Mesendoderm (in vitro differentiated cells): ENCODE measurements at regions not wholly inside any gene's neighbourhood (a gene's known extent, or its start where the extent isn't known, plus 50 kb on each side); places are given as distances from the start of the nearest gene placed in this dataset.
A peak's percentile ranks its signal among the peaks of the same experiment; 100 is the strongest.

Experiments
- DNase-seq: peaks from one replicate; pipeline ENCODE4 v3.0.0; 2013
- H2AK5ac ChIP-seq: 2 replicates; pipeline ENCODE4 v1.6.1; 2013; ENCODE audit warnings: low read length, inconsistent platforms
- H2BK120ac ChIP-seq: 2 replicates; pipeline ENCODE4 v1.6.1; 2013; ENCODE audit warnings: low read depth, mild to moderate bottlenecking, low read length, moderate library complexity, mixed read lengths
- H2BK15ac ChIP-seq: replicated peaks from 2 replicates; pipeline ENCODE4 v1.6.1; 2013; ENCODE audit warnings: low read depth, mild to moderate bottlenecking, moderate library complexity
- H2BK5ac ChIP-seq: 2 replicates; pipeline ENCODE4 v1.6.1; 2013; ENCODE audit warnings: low read length, inconsistent platforms
- H3K18ac ChIP-seq: 2 replicates; pipeline ENCODE4 v1.6.1; 2013; ENCODE audit warnings: mild to moderate bottlenecking, low read length, mixed read lengths
- H3K23ac ChIP-seq: one replicate; pipeline ENCODE4 v1.6.1; 2013; ENCODE audit warnings: low read length
- H3K27ac ChIP-seq: 2 replicates; pipeline ENCODE4 v1.5.1; 2013; ENCODE audit warnings: low read depth, mild to moderate bottlenecking, inconsistent platforms, low read length, moderate library complexity
- H3K27me3 ChIP-seq: 2 replicates; pipeline ENCODE4 v1.6.1; 2013; ENCODE audit warnings: low read length, control low read depth, mild to moderate bottlenecking, inconsistent platforms; ENCODE audit not compliant: insufficient read depth, poor library complexity
- H3K36me3 ChIP-seq: 2 replicates; pipeline ENCODE4 v1.6.1; 2013; ENCODE audit warnings: low read length, inconsistent platforms; ENCODE audit not compliant: control insufficient read depth, insufficient read depth
- H3K4ac ChIP-seq: one replicate; pipeline ENCODE4 v1.6.1; 2013; ENCODE audit warnings: low read depth, mild to moderate bottlenecking, low read length, moderate library complexity
- H3K4me1 ChIP-seq: 2 replicates; pipeline ENCODE4 v1.6.1; 2013; ENCODE audit warnings: low read depth, low read length, inconsistent platforms; ENCODE audit not compliant: control insufficient read depth
- H3K4me2 ChIP-seq: 2 replicates; pipeline ENCODE4 v1.6.1; 2013; ENCODE audit warnings: low read length
- H3K4me3 ChIP-seq: 2 replicates; pipeline ENCODE4 v1.5.1; 2013; ENCODE audit warnings: mild to moderate bottlenecking, low read length
- H3K56ac ChIP-seq: one replicate; pipeline ENCODE4 v1.6.1; 2013; ENCODE audit warnings: low read length
- H3K79me1 ChIP-seq: 2 replicates; pipeline ENCODE4 v1.6.1; 2013; ENCODE audit warnings: low read length, inconsistent platforms
- H3K79me2 ChIP-seq: 2 replicates; pipeline ENCODE4 v1.6.1; 2013; ENCODE audit warnings: mild to moderate bottlenecking, low read length; ENCODE audit not compliant: control insufficient read depth, insufficient read depth
- H3K9ac ChIP-seq: 2 replicates; pipeline ENCODE4 v1.6.1; 2013; ENCODE audit warnings: low read length, inconsistent platforms
- H4K5ac ChIP-seq: one replicate; pipeline ENCODE4 v1.6.1; 2013; ENCODE audit warnings: low read length
- H4K8ac ChIP-seq: one replicate; pipeline ENCODE4 v1.6.1; 2013; ENCODE audit warnings: low read depth, mild to moderate bottlenecking, control low read depth, low read length, moderate library complexity
- WGBS: extraction: QIAGEN DNeasy Blood & Tissue Kit; methylation state at CpG from one replicate; pipeline ENCODE4 v1.1.7; 2013; ENCODE audit warnings: low lambda C conversion rate, missing lambda C conversion rate; ENCODE audit not compliant: insufficient coverage; ENCODE audit errors: extremely low coverage; 5-methylcytosine and 5-hydroxymethylcytosine counted together

- Histone ChIP-seq H3K9ac (no peak overlapping the region), H3K36me3 (no peaks in the 10 kb centered on the region), H3K4me2 (no peak overlapping the region), H4K8ac (no peak overlapping the region), H2BK5ac (no peak overlapping the region), H3K79me1 (no peaks in the 10 kb centered on the region), H2BK15ac (no peak overlapping the region), H3K18ac (no peak overlapping the region), H3K4ac (no peak overlapping the region), H3K79me2 (no peaks in the 10 kb centered on the region), H2AK5ac (no peak overlapping the region), H2BK120ac (no peak overlapping the region), H3K56ac (no peak overlapping the region), H3K27ac (no peak overlapping the region), H4K5ac (no peak overlapping the region), H3K4me1 (no peaks in the 10 kb centered on the region), H3K27me3 (no peaks in the 10 kb centered on the region), H3K23ac (no peak overlapping the region), H3K4me3 (no peak overlapping the region)
- WGBS, result no CpG with 5 or more reads among the region's 3 CpGs
- DNase-seq, result peak; percentile 5
These were observed 63.3 kb upstream of the ARX start for GRCh38 chrX:25079020-25079419.

- H3K4me2 ChIP-seq, result no peak overlapping the region
- no CpG with 5 or more reads among the region's 9 CpGs for WGBS
These were observed 61.3 kb upstream of the ARX start for GRCh38 chrX:25076941-25077500.

GRCh38 chrX:25072247-25072646 is 56.5 kb upstream of the ARX start:
- H2BK15ac ChIP-seq, result no peak overlapping the region
- no peak overlapping the region for H3K27ac ChIP-seq
- no peak overlapping the region for H3K56ac ChIP-seq
- no peaks in the 10 kb centered on the region for H3K79me1 ChIP-seq
- no peak overlapping the region for H3K4me3 ChIP-seq
- H2BK5ac ChIP-seq, result no peak overlapping the region
- no peaks in the 10 kb centered on the region for H3K79me2 ChIP-seq
- no peaks in the 10 kb centered on the region for H3K36me3 ChIP-seq
- DNase-seq, result no peak
- no peak overlapping the region for H3K4ac ChIP-seq
- H3K27me3 ChIP-seq, result no peaks in the 10 kb centered on the region
- no peak overlapping the region for H3K23ac ChIP-seq
- no peak overlapping the region for H3K4me2 ChIP-seq
- no peak overlapping the region for H4K5ac ChIP-seq
- H3K18ac ChIP-seq, result no peak overlapping the region
- H3K4me1 ChIP-seq, result no peaks in the 10 kb centered on the region
- H2BK120ac ChIP-seq, result no peak overlapping the region
- H2AK5ac ChIP-seq, result no peak overlapping the region
- no peak overlapping the region for H3K9ac ChIP-seq
- H4K8ac ChIP-seq, result no peak overlapping the region

More at GRCh38 chrX:25076941-25077500, 61.3 kb upstream of the ARX start:
- no peak for DNase-seq
- Histone ChIP-seq H4K8ac (no peak overlapping the region), H3K79me1 (no peaks in the 10 kb centered on the region), H3K18ac (no peak overlapping the region), H3K4ac (no peak overlapping the region), H2BK5ac (no peak overlapping the region), H4K5ac (no peak overlapping the region), H3K4me3 (no peak overlapping the region), H3K56ac (no peak overlapping the region), H3K23ac (no peak overlapping the region), H3K27ac (no peak overlapping the region), H2BK120ac (no peak overlapping the region), H3K9ac (no peak overlapping the region), H3K27me3 (no peaks in the 10 kb centered on the region), H2BK15ac (no peak overlapping the region), H3K4me1 (no peaks in the 10 kb centered on the region), H3K36me3 (no peaks in the 10 kb centered on the region), H3K79me2 (no peaks in the 10 kb centered on the region), H2AK5ac (no peak overlapping the region)

GRCh38 chrX:25070038-25070437 is 54.3 kb upstream of the ARX start:
- Histone ChIP-seq H3K79me1 (no peaks in the 10 kb centered on the region), H2BK5ac (no peak overlapping the region), H3K27ac (no peak overlapping the region), H3K36me3 (no peaks in the 10 kb centered on the region), H3K79me2 (no peaks in the 10 kb centered on the region), H3K56ac (no peak overlapping the region), H4K5ac (no peak overlapping the region), H3K9ac (no peak overlapping the region), H3K4me3 (no peak overlapping the region), H3K27me3 (no peaks in the 10 kb centered on the region), H2BK120ac (no peak overlapping the region), H3K18ac (no peak overlapping the region), H2AK5ac (no peak overlapping the region), H3K4me2 (no peak overlapping the region), H3K23ac (no peak overlapping the region), H3K4ac (no peak overlapping the region), H4K8ac (no peak overlapping the region), H2BK15ac (no peak overlapping the region), H3K4me1 (no peaks in the 10 kb centered on the region)
- DNase-seq, result no peak
- no CpG with 5 or more reads among the region's 1 CpG for WGBS

- no peak overlapping the region for H3K56ac ChIP-seq
- H3K27me3 ChIP-seq, result no peaks in the 10 kb centered on the region
- H3K9ac ChIP-seq, result no peak overlapping the region
- H2AK5ac ChIP-seq, result no peak overlapping the region
- H2BK120ac ChIP-seq, result no peak overlapping the region
- H3K4me1 ChIP-seq, result no peaks in the 10 kb centered on the region
- no peak overlapping the region for H3K4ac ChIP-seq
- no peak overlapping the region for H3K23ac ChIP-seq
- H3K18ac ChIP-seq, result no peak overlapping the region
- H2BK15ac ChIP-seq, result no peak overlapping the region
- DNase-seq, result no peak
- H3K79me1 ChIP-seq, result no peaks in the 10 kb centered on the region
- no CpG with 5 or more reads among the region's 2 CpGs for WGBS
- no peak overlapping the region for H3K27ac ChIP-seq
- H3K4me2 ChIP-seq, result no peak overlapping the region
- no peaks in the 10 kb centered on the region for H3K36me3 ChIP-seq
- H4K8ac ChIP-seq, result no peak overlapping the region
- H3K79me2 ChIP-seq, result no peaks in the 10 kb centered on the region
- H3K4me3 ChIP-seq, result no peak overlapping the region
- H4K5ac ChIP-seq, result no peak overlapping the region
- no peak overlapping the region for H2BK5ac ChIP-seq
These were observed 53.4 kb upstream of the ARX start for GRCh38 chrX:25069209-25069608.

GRCh38 chrX:25068340-25068739 is 52.6 kb upstream of the ARX start:
- Histone ChIP-seq H3K27me3 (no peaks in the 10 kb centered on the region), H4K5ac (no peak overlapping the region), H3K23ac (no peak overlapping the region), H3K4me3 (no peak overlapping the region), H3K79me2 (no peaks in the 10 kb centered on the region), H3K56ac (no peak overlapping the region), H2AK5ac (no peak overlapping the region), H2BK15ac (no peak overlapping the region), H3K18ac (no peak overlapping the region), H3K4me1 (no peaks in the 10 kb centered on the region), H3K4ac (no peak overlapping the region), H2BK120ac (no peak overlapping the region), H2BK5ac (no peak overlapping the region), H3K4me2 (no peak overlapping the region), H3K36me3 (no peaks in the 10 kb centered on the region), H3K79me1 (no peaks in the 10 kb centered on the region), H3K9ac (no peak overlapping the region), H4K8ac (no peak overlapping the region), H3K27ac (no peak overlapping the region)
- no CpG with 5 or more reads among the region's 5 CpGs for WGBS
- DNase-seq, result no peak
